K562 (cell line): ENCODE measurements at regions not wholly inside any gene's neighbourhood (a gene's known extent, or its start where the extent isn't known, plus 50 kb on each side); places are given as distances from the start of the nearest gene placed in this dataset.

Source experiments
- CCAR2 ChIP-seq: fragments of 200-400 bp; formaldehyde crosslinking; IDR thresholded peaks from 2 replicates; pipeline ENCODE4 v1.6.1; 2017; ENCODE audit warnings: mild to moderate bottlenecking, low read depth, low read length
- CTCF ChIP-seq, 3 experiments: IDR thresholded peaks in 2 of 3; conservative IDR thresholded peaks in 1 of 3; 2 replicates each; pipeline ENCODE4 v1.5.1; 2011 to 2012; ENCODE audit warnings: low read length in 3 of 3, mild to moderate bottlenecking in 3 of 3, control low read depth in 2 of 3, improper control_type of control experiment in 1 of 3, inconsistent platforms in 1 of 3, low read depth in 1 of 3, mixed read lengths in 1 of 3, moderate library complexity in 1 of 3; ENCODE audit not compliant: insufficient read depth in 2 of 3
- FOXJ3 ChIP-seq: sonication (generic); formaldehyde crosslinking; IDR thresholded peaks from 2 replicates; pipeline ENCODE4 v1.4.0; 2020; ENCODE audit warnings: mild to moderate bottlenecking, missing genetic modification reagents
- NR2F6 ChIP-seq: fragments of 450-650 bp; formaldehyde crosslinking; IDR thresholded peaks from 2 replicates; pipeline ENCODE4 v1.4.0; 2020; ENCODE audit warnings: mild to moderate bottlenecking
- NR3C1 ChIP-seq: sonication (generic); formaldehyde crosslinking; IDR thresholded peaks from 2 replicates; pipeline ENCODE4 v1.8.1; 2022; ENCODE audit warnings: missing genetic modification reagents
- TEAD4 ChIP-seq, 2 experiments: sonication (generic) in 1 of 2; formaldehyde crosslinking in 1 of 2; IDR thresholded peaks; 2 replicates each; pipeline versions ENCODE4 v1.6.1 to v1.8.0; 2012 to 2022; ENCODE audit warnings: borderline replicate concordance in 1 of 2, inconsistent platforms in 1 of 2, low read length in 1 of 2, mild to moderate bottlenecking in 1 of 2, missing genetic modification reagents in 1 of 2

- TF ChIP-seq CCAR2 (no peak), FOXJ3 (CRISPR knock-in tag) (no peak), NR3C1 (CRISPR knock-in tag) (no peak), CTCF (IDR thresholded peaks at IDR 0.05 in 2 of 3, conservative IDR thresholded peaks at IDR 0.05 in 1 of 3; ENCODE audit: insufficient read depth in 2 of 3, low read depth in 1 of 3, low read length in 3 of 3) (no peak), TEAD4 (IDR thresholded peaks at IDR 0.05; ENCODE audit: low read length) (no peak), TEAD4 (CRISPR knock-in tag; IDR thresholded peaks at IDR 0.05; ENCODE audit: borderline replicate concordance) (no peak), NR2F6 (CRISPR knock-in tag) (no peak)
Measured at GRCh38 chr20:57899554-57899953, 189.7 kb upstream of the PMEPA1 start.
